ENCODE measurements at regions not wholly inside any gene's neighbourhood (a gene's known extent, or its start where the extent isn't known, plus 50 kb on each side); places are given as distances from the start of the nearest gene placed in this dataset.

- no peaks in the 10 kb centered on the region for H3K9me3 ChIP-seq (replicated peaks; ENCODE audit: control insufficient read depth, insufficient read depth, low read length)
- H3K27me3 ChIP-seq (ENCODE audit: control insufficient read depth in 2 of 2, insufficient read depth in 2 of 2, low read length in 2 of 2) = no peaks in the 10 kb centered on the region
- H3K4me2 ChIP-seq (ENCODE audit: insufficient read depth, low read length) = no peak overlapping the region
- intact Hi-C loops (cut with micrococcal nuclease) (loop anchor here (10.0 kb wide), 1 partner anchor 273 kb away; no protein-coding TSS in a partner anchor), dilution Hi-C loops (cut with MboI; ENCODE audit: extremely low pct_ligation_motif_present, low sequenced_read_pairs) (no loop called here)
- no peak overlapping the region for H3K4me3 ChIP-seq (replicated peaks in 1 of 3; ENCODE audit: insufficient read depth in 1 of 3, low read depth in 1 of 3, low read length in 3 of 3)
- no peak overlapping the region for H2AFZ ChIP-seq (ENCODE audit: low read depth, low read length)
- BruUV-seq (replicated peaks) = no TSS peak
- no peak for DNase-seq (ENCODE audit: low read depth, low spot score)
- no peak overlapping the region for H3K27ac ChIP-seq (ENCODE audit: insufficient read depth, low read depth, low read length)
- no peaks in the 10 kb centered on the region for H3K4me1 ChIP-seq (ENCODE audit: control insufficient read depth, extremely low read depth, insufficient read depth, low read length)
- no peaks in the 10 kb centered on the region for H4K20me1 ChIP-seq (replicated peaks; ENCODE audit: control insufficient read depth, extremely low read depth, insufficient read depth, low read length)
- H3K9ac ChIP-seq (replicated peaks; ENCODE audit: extremely low read depth, insufficient read depth, low read length) = no peak overlapping the region
- ChIA-PET CTCF (interaction anchor here (0.6 kb wide), 1 partner anchor 60 kb away, joined by 4 read pairs; no protein-coding TSS in a partner anchor), POLR2A (interaction anchor here (0.7 kb wide), 1 partner anchor 96 kb away, joined by 7 read pairs; no protein-coding TSS in a partner anchor)
- no peak for FAIRE-seq
- TF ChIP-seq, protein P1, sequence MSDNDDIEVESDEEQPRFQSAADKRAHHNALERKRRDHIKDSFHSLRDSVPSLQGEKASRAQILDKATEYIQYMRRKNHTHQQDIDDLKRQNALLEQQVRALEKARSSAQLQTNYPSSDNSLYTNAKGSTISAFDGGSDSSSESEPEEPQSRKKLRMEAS (IDR thresholded peaks at IDR 0.05; ENCODE audit: insufficient read depth, insufficient read length) = no peak
- TF ChIP-seq MYC (IDR thresholded peaks at IDR 0.05; ENCODE audit: low read depth, low read length) (no peak), POLR2A (IDR thresholded peaks at IDR 0.05; ENCODE audit: low read depth, low read length) (no peak), POLR2AphosphoS5 (IDR thresholded peaks at IDR 0.05; ENCODE audit: insufficient read depth, low read depth, low read length) (no peak), FOS (IDR thresholded peaks at IDR 0.05; ENCODE audit: borderline replicate concordance, insufficient read depth, low read length) (no peak), GATA2 (IDR thresholded peaks at IDR 0.05; ENCODE audit: insufficient read depth, insufficient read length, low read depth, low read length) (no peak)
- TF ChIP-seq, protein P2, sequence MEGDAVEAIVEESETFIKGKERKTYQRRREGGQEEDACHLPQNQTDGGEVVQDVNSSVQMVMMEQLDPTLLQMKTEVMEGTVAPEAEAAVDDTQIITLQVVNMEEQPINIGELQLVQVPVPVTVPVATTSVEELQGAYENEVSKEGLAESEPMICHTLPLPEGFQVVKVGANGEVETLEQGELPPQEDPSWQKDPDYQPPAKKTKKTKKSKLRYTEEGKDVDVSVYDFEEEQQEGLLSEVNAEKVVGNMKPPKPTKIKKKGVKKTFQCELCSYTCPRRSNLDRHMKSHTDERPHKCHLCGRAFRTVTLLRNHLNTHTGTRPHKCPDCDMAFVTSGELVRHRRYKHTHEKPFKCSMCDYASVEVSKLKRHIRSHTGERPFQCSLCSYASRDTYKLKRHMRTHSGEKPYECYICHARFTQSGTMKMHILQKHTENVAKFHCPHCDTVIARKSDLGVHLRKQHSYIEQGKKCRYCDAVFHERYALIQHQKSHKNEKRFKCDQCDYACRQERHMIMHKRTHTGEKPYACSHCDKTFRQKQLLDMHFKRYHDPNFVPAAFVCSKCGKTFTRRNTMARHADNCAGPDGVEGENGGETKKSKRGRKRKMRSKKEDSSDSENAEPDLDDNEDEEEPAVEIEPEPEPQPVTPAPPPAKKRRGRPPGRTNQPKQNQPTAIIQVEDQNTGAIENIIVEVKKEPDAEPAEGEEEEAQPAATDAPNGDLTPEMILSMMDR (IDR thresholded peaks at IDR 0.05; ENCODE audit: extremely low read depth in 1 of 2, insufficient read depth in 1 of 2, low read depth in 1 of 2, low read length in 2 of 2) = no peak
- no peaks in the 10 kb centered on the region for H3K79me2 ChIP-seq (ENCODE audit: control insufficient read depth, insufficient read depth, low read length)
- no peaks in the 10 kb centered on the region for H3K36me3 ChIP-seq (ENCODE audit: control insufficient read depth in 2 of 2, extremely low read depth in 1 of 2, insufficient read depth in 2 of 2, low read length in 2 of 2)
- no peaks in the 10 kb centered on the region for H3K9me1 ChIP-seq (replicated peaks; ENCODE audit: control insufficient read depth, extremely low read depth, insufficient read depth, low read length)
These were observed 250.7 kb downstream of the MAFB start for GRCh38 chr20:40438161-40438830.
